ENCODE measurements at regions not wholly inside any gene's neighbourhood (a gene's known extent, or its start where the extent isn't known, plus 50 kb on each side); places are given as distances from the start of the nearest gene placed in this dataset.

- CTCF ChIA-PET, result no interaction called here
- POLR2A ChIA-PET (ENCODE audit: low non-redundant PET), result no interaction called here
- TF ChIP-seq, protein P1, sequence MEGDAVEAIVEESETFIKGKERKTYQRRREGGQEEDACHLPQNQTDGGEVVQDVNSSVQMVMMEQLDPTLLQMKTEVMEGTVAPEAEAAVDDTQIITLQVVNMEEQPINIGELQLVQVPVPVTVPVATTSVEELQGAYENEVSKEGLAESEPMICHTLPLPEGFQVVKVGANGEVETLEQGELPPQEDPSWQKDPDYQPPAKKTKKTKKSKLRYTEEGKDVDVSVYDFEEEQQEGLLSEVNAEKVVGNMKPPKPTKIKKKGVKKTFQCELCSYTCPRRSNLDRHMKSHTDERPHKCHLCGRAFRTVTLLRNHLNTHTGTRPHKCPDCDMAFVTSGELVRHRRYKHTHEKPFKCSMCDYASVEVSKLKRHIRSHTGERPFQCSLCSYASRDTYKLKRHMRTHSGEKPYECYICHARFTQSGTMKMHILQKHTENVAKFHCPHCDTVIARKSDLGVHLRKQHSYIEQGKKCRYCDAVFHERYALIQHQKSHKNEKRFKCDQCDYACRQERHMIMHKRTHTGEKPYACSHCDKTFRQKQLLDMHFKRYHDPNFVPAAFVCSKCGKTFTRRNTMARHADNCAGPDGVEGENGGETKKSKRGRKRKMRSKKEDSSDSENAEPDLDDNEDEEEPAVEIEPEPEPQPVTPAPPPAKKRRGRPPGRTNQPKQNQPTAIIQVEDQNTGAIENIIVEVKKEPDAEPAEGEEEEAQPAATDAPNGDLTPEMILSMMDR (conservative IDR thresholded peaks at IDR 0.05; ENCODE audit: low read depth), result no peak
- no peak for DNase-seq (ENCODE audit: low spot score)
- no peak overlapping the region for H3K27ac ChIP-seq
Observed at GRCh38 chr14:100955201-100955600, 51.7 kb upstream of the RTL1 start.

- TF ChIP-seq, protein P1 (conservative IDR thresholded peaks at IDR 0.05; ENCODE audit: low read depth), result no peak
Observed at GRCh38 chr14:100962494-100962893, 59.0 kb upstream of the RTL1 start.

GRCh38 chr14:100965296-100965695 lies 61.8 kb upstream of the RTL1 start:
- TF ChIP-seq, protein P1 (conservative IDR thresholded peaks at IDR 0.05; ENCODE audit: low read depth), result no peak
- no peak for DNase-seq (ENCODE audit: low spot score)
- no peak overlapping the region for H3K27ac ChIP-seq
- ChIA-PET CTCF (no interaction called here), POLR2A (ENCODE audit: low non-redundant PET) (no interaction called here)

More at GRCh38 chr14:100962494-100962893, 59.0 kb upstream of the RTL1 start:
- ChIA-PET CTCF (no interaction called here), POLR2A (ENCODE audit: low non-redundant PET) (no interaction called here)
- DNase-seq (ENCODE audit: low spot score), result no peak
- H3K27ac ChIP-seq, result no peak overlapping the region

- TF ChIP-seq, protein P1 (conservative IDR thresholded peaks at IDR 0.05; ENCODE audit: low read depth), result no peak
- no peak for DNase-seq (ENCODE audit: low spot score)
- ChIA-PET POLR2A (ENCODE audit: low non-redundant PET) (no interaction called here), CTCF (no interaction called here)
- no peak overlapping the region for H3K27ac ChIP-seq
Observed at GRCh38 chr14:100967178-100967577, 63.7 kb upstream of the RTL1 start.

DNA sequence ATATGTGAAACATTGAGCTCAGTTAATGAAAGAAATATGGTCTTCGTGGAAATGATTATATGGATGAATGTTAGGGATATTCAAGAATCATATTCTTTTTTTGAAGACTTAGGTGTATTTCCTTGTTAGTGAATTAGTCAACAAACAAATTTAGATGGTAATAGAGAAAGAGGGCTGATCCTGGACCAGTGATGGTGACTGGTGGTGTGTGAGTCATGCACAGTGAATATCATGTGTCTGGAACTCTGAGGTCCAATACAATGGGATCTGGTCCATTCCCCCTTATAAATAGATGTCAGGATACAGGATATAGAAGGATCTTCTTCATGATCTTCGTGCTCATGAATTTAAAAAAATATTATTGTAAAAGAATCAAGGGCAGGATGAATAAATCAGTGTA lies 64.4 kb upstream of the RTL1 start:
- ChIA-PET POLR2A (ENCODE audit: low non-redundant PET) (no interaction called here), CTCF (no interaction called here)
- no peak overlapping the region for H3K27ac ChIP-seq
- no peak for DNase-seq (ENCODE audit: low spot score)
- TF ChIP-seq, protein P1 (conservative IDR thresholded peaks at IDR 0.05; ENCODE audit: low read depth), result no peak

GRCh38 chr14:100972118-100972897 lies 68.8 kb upstream of the RTL1 start:
- POLR2A ChIA-PET (ENCODE audit: low non-redundant PET), result no interaction called here
- H3K27ac ChIP-seq, result no peak overlapping the region
- DNase-seq (ENCODE audit: low spot score), result no peak
- TF ChIP-seq, protein P1 (conservative IDR thresholded peaks at IDR 0.05; ENCODE audit: low read depth), result no peak
- CTCF ChIA-PET, result no interaction called here

Data from RWPE1 (cell line).